H1 (cell line): ENCODE measurements at regions not wholly inside any gene's neighbourhood (a gene's known extent, or its start where the extent isn't known, plus 50 kb on each side); places are given as distances from the start of the nearest gene placed in this dataset.

Source experiments
- CTCF ChIA-PET: fragments of 300-600 bp; sonication (Branson Sonifier 250); formaldehyde crosslinking; loops from one replicate; lab custom pipeline; 2021; ENCODE audit not compliant: partially characterized antibody; lab: Charles Lee
- POLR2A ChIA-PET: fragments of 300-600 bp; sonication (Branson Sonifier 250); formaldehyde crosslinking; loops from one replicate; lab custom pipeline; 2021; ENCODE audit warnings: inconsistent platforms; ENCODE audit not compliant: partially characterized antibody; lab: Charles Lee
- DNase-seq, 2 experiments: peaks; one replicate each; pipeline versions ENCODE4 v3.0.0 to v3.0.0-alpha.2; 2010 to 2022; ENCODE audit warnings: low spot score in 2 of 2, low read depth in 1 of 2, mixed read lengths in 1 of 2
- FAIRE-seq: peaks from 2 replicates; lab custom pipeline; 2011; peaks lifted over from hg19 to GRCh38; lab: Jason Lieb, UNC
- H2AFZ ChIP-seq: 2 replicates; pipeline ENCODE4 v1.8.1; 2012; ENCODE audit warnings: low read length, inconsistent platforms
- H2AK5ac ChIP-seq: 2 replicates; pipeline ENCODE4 v1.6.1; 2013; ENCODE audit warnings: low read depth, low read length
- H2BK120ac ChIP-seq: replicated peaks from 2 replicates; pipeline ENCODE3; 2013; ENCODE audit warnings: low read depth, low read length, inconsistent platforms
- H2BK12ac ChIP-seq: 2 replicates; pipeline ENCODE4 v1.6.1; 2013; ENCODE audit warnings: low read depth, low read length
- H2BK15ac ChIP-seq: 2 replicates; pipeline ENCODE4 v1.6.1; 2013; ENCODE audit warnings: low read length
- H2BK20ac ChIP-seq: 2 replicates; pipeline ENCODE4 v1.6.1; 2013; ENCODE audit warnings: low read length
- H2BK5ac ChIP-seq: 2 replicates; pipeline ENCODE4 v1.6.1; 2013; ENCODE audit warnings: low read depth, low read length
- H3K14ac ChIP-seq: 2 replicates; pipeline ENCODE4 v1.6.1; 2013; ENCODE audit warnings: inconsistent platforms; ENCODE audit not compliant: insufficient read length
- H3K18ac ChIP-seq: 2 replicates; pipeline ENCODE4 v1.6.1; 2013; ENCODE audit warnings: low read length; ENCODE audit errors: extremely low read depth
- H3K23ac ChIP-seq: 2 replicates; pipeline ENCODE4 v1.6.1; 2013; ENCODE audit warnings: inconsistent platforms; ENCODE audit not compliant: insufficient read length
- H3K23me2 ChIP-seq: 2 replicates; pipeline ENCODE4 v1.6.1; 2013; ENCODE audit warnings: low read depth, low read length
- H3K27ac ChIP-seq: 2 replicates; pipeline ENCODE4 v1.6.1; 2011; ENCODE audit warnings: low read depth, low read length, inconsistent platforms
- H3K27me3 ChIP-seq, 4 experiments: replicated peaks in 1 of 4; 1 replicate in 1 of 4; 2 replicates in 3 of 4; pipeline versions ENCODE4 v1.6.1 to v1.8.1; 2011 to 2013; ENCODE audit warnings: low read length in 3 of 4, mild to moderate bottlenecking in 3 of 4, inconsistent platforms in 2 of 4, mixed read lengths in 2 of 4, moderate library complexity in 1 of 4; ENCODE audit not compliant: control insufficient read depth in 3 of 4, insufficient read depth in 3 of 4; ENCODE audit errors: extremely low read depth in 1 of 4
- H3K36me3 ChIP-seq, 4 experiments: 2 replicates each; pipeline versions ENCODE4 v1.6.1 to v1.8.1; 2011 to 2013; ENCODE audit warnings: mild to moderate bottlenecking in 4 of 4, low read length in 3 of 4, moderate library complexity in 2 of 4, control low read depth in 1 of 4, inconsistent platforms in 1 of 4; ENCODE audit not compliant: insufficient read depth in 4 of 4, control insufficient read depth in 2 of 4
- H3K4ac ChIP-seq: replicated peaks from 2 replicates; pipeline ENCODE3; 2013; ENCODE audit warnings: low read length, low read depth, mixed read lengths, inconsistent platforms; ENCODE audit not compliant: insufficient read length
- H3K4me1 ChIP-seq, 4 experiments: replicated peaks in 1 of 4; 1 replicate in 1 of 4; 2 replicates in 3 of 4; pipeline versions ENCODE4 v1.6.1 to v1.8.1; 2011 to 2013; ENCODE audit warnings: low read length in 3 of 4, inconsistent platforms in 2 of 4, mixed read lengths in 1 of 4; ENCODE audit not compliant: insufficient read depth in 4 of 4, control insufficient read depth in 3 of 4
- H3K4me2 ChIP-seq, 2 experiments: 2 replicates each; pipeline versions ENCODE4 v1.6.1 to v1.8.1; 2011 to 2013; ENCODE audit warnings: low read depth in 2 of 2, low read length in 2 of 2, control low read depth in 1 of 2, inconsistent platforms in 1 of 2, mild to moderate bottlenecking in 1 of 2; ENCODE audit not compliant: insufficient read depth in 1 of 2
- H3K4me3 ChIP-seq, 4 experiments: fragments of 200-600, 300-600 bp in 1 of 4; sonication (generic), shearing (Covaris generic), sonication (Bioruptor Twin) in 1 of 4; 2 replicates each; pipeline versions ENCODE4 v1.5.1 to v1.8.1; 2011 to 2016; ENCODE audit warnings: low read length in 4 of 4, low read depth in 3 of 4, control low read depth in 2 of 4, inconsistent platforms in 2 of 4, mild to moderate bottlenecking in 2 of 4, mixed read lengths in 1 of 4, moderate library complexity in 1 of 4; ENCODE audit not compliant: insufficient read depth in 2 of 4; ENCODE audit errors: extremely low read depth in 1 of 4
- H3K56ac ChIP-seq: replicated peaks from 2 replicates; pipeline ENCODE3; 2013; ENCODE audit warnings: low read depth, mild to moderate bottlenecking, mixed read lengths, low read length, inconsistent platforms; ENCODE audit not compliant: insufficient read length
- H3K79me1 ChIP-seq: 2 replicates; pipeline ENCODE4 v1.6.1; 2013; ENCODE audit warnings: low read depth, low read length, control low read depth
- H3K79me2 ChIP-seq, 2 experiments: 2 replicates each; pipeline versions ENCODE4 v1.6.1 to v1.8.1; 2012 to 2013; ENCODE audit warnings: low read length in 2 of 2, mild to moderate bottlenecking in 2 of 2, inconsistent platforms in 1 of 2; ENCODE audit not compliant: insufficient read depth in 2 of 2, control insufficient read depth in 1 of 2
- H3K9ac ChIP-seq, 4 experiments: replicated peaks in 1 of 4; 1 replicate in 1 of 4; 2 replicates in 3 of 4; pipeline versions ENCODE4 v1.6.1 to v1.8.1; 2011 to 2013; ENCODE audit warnings: low read depth in 3 of 4, low read length in 3 of 4, control low read depth in 2 of 4, mild to moderate bottlenecking in 2 of 4, moderate library complexity in 2 of 4, inconsistent platforms in 1 of 4; ENCODE audit errors: extremely low read depth in 1 of 4
- H3K9me3 ChIP-seq, 2 experiments: 2 replicates each; pipeline versions ENCODE4 v1.6.1 to v1.8.1; 2012 to 2013; ENCODE audit warnings: mild to moderate bottlenecking in 2 of 2, moderate library complexity in 2 of 2, control low read depth in 1 of 2, inconsistent platforms in 1 of 2, low read depth in 1 of 2, low read length in 1 of 2, mixed read lengths in 1 of 2; ENCODE audit not compliant: insufficient read depth in 2 of 2
- H4K20me1 ChIP-seq, 2 experiments: replicated peaks in 1 of 2; 2 replicates each; pipeline versions ENCODE3 to v1.8.1; 2011 to 2013; ENCODE audit warnings: inconsistent platforms in 2 of 2, low read length in 2 of 2, mild to moderate bottlenecking in 1 of 2; ENCODE audit not compliant: insufficient read depth in 2 of 2, control insufficient read depth in 1 of 2
- H4K5ac ChIP-seq: 2 replicates; pipeline ENCODE4 v1.6.1; 2013; ENCODE audit warnings: low read length, low read depth, mixed read lengths, inconsistent platforms; ENCODE audit not compliant: insufficient read length
- H4K8ac ChIP-seq: 2 replicates; pipeline ENCODE4 v1.8.0; 2013; ENCODE audit warnings: mild to moderate bottlenecking, moderate library complexity, low read length, inconsistent platforms; ENCODE audit not compliant: insufficient read depth; ENCODE audit errors: extremely low read depth
- H4K91ac ChIP-seq: replicated peaks from 2 replicates; pipeline ENCODE3; 2013; ENCODE audit warnings: low read length, mixed read lengths, inconsistent platforms; ENCODE audit not compliant: insufficient read length
- SP2 ChIP-seq: IDR thresholded peaks from 2 replicates; pipeline ENCODE4 v1.6.1; 2012; ENCODE audit warnings: mild to moderate bottlenecking, low read length, inconsistent platforms
- WGBS, 2 experiments: shearing (Covaris generic) in 1 of 2; methylation state at CpG; one replicate each; pipeline versions ENCODE4 v1.1.6 to v1.1.7; 2013 to 2015; ENCODE audit warnings: low lambda C conversion rate in 2 of 2, mixed read lengths in 2 of 2, inconsistent platforms in 1 of 2, low coverage in 1 of 2, missing lambda C conversion rate in 1 of 2; ENCODE audit not compliant: insufficient replicate concordance in 2 of 2, insufficient coverage in 1 of 2, insufficient read length in 1 of 2; ENCODE audit errors: extremely low coverage in 1 of 2, missing lambda C conversion rate in 1 of 2; 5-methylcytosine and 5-hydroxymethylcytosine counted together

DNA sequence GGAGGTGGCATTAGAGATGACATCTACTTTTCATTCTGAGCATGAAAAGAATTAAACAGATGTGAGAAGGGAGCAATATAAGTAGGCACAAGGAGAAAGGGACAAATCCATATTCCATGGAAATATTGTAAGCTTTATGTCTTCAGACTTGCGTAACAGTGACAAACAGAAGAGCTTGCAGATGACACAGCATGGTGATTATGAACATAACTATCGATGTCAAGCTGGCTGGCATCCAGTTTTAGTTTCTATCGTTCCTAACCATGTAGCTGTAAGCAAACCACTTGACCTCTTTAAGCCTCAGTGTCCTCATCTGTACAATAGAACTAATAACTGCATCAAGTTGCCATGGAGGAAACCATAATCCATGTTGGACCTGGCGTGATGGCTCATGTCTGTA lies 246.7 kb upstream of the ADRA1B start:
- Histone ChIP-seq H3K14ac (no peak overlapping the region), H3K79me1 (no peaks in the 10 kb centered on the region), H4K20me1 (no peaks in the 10 kb centered on the region), H3K4me1 (no peaks in the 10 kb centered on the region), H3K4me3 (no peak overlapping the region), H3K36me3 (no peaks in the 10 kb centered on the region), H2BK15ac (no peak overlapping the region), H2AFZ (no peak overlapping the region), H3K4ac (no peak overlapping the region), H2BK20ac (no peak overlapping the region), H3K27me3 (no peaks in the 10 kb centered on the region), H3K23ac (no peak overlapping the region), H3K9me3 (peaks cover 4% of the 10 kb centered on the region in 2 experiments; a peak in 3 of 4 replicates), H3K23me2 (no peaks in the 10 kb centered on the region), H2BK5ac (no peak overlapping the region), H3K4me2 (no peak overlapping the region), H4K8ac (no peak overlapping the region), H3K9ac (no peak overlapping the region), H3K79me2 (no peaks in the 10 kb centered on the region), H3K27ac (no peak overlapping the region), H2BK12ac (no peak overlapping the region), H2BK120ac (no peak overlapping the region), H3K56ac (no peak overlapping the region), H4K5ac (no peak overlapping the region), H2AK5ac (no peak overlapping the region), H3K18ac (no peak overlapping the region), H4K91ac (no peak overlapping the region)
- ChIA-PET CTCF (interaction anchor here (0.6 to 1.3 kb wide), 3 partner anchors 9 to 142 kb away, joined by 3 to 4 read pairs (median 3); no protein-coding TSS in a partner anchor), POLR2A (no interaction called here)
- DNase-seq (no peak), FAIRE-seq (no peak)
- WGBS, 2 experiments, result 93% methylated on average over 4 of the region's 4 CpGs; no CpG with 5 or more reads in 1 of the 2 experiments
- TF ChIP-seq SP2, result no peak
